ENCODE measurements at regions not wholly inside any gene's neighbourhood (a gene's known extent, or its start where the extent isn't known, plus 50 kb on each side); places are given as distances from the start of the nearest gene placed in this dataset.
A peak's percentile ranks its signal among the peaks of the same experiment; 100 is the strongest.

- DNase-seq (ENCODE audit: low read depth) = no peak
Observed at GRCh38 chr22:23522623-23523251, 57.4 kb downstream of the IGLL1 start.

GRCh38 chr22:23521441-23522113 is 58.5 kb downstream of the IGLL1 start:
- peak; percentile 71 for DNase-seq (ENCODE audit: low read depth)

- DNase-seq (ENCODE audit: low read depth) = no peak
Observed at GRCh38 chr22:23520863-23521440, 59.1 kb downstream of the IGLL1 start.

- DNase-seq (ENCODE audit: low read depth) = no peak
Observed at GRCh38 chr22:23519442-23520157, 60.5 kb downstream of the IGLL1 start.

GRCh38 chr22:23518376-23519187 is 61.5 kb downstream of the IGLL1 start:
- no peak for DNase-seq (ENCODE audit: low read depth)

GRCh38 chr22:23517804-23518375 is 62.2 kb downstream of the IGLL1 start:
- DNase-seq (ENCODE audit: low read depth) = no peak

- no peak for DNase-seq (ENCODE audit: low read depth)
Observed at GRCh38 chr22:23516304-23516703, 63.8 kb downstream of the IGLL1 start.

- no peak for DNase-seq (ENCODE audit: low read depth)
Observed at GRCh38 chr22:23514322-23515038, 65.6 kb downstream of the IGLL1 start.

- DNase-seq (ENCODE audit: low read depth) = no peak
Observed at GRCh38 chr22:23513705-23514104, 66.4 kb downstream of the IGLL1 start.

GRCh38 chr22:23513133-23513532 is 67.0 kb downstream of the IGLL1 start:
- no peak for DNase-seq (ENCODE audit: low read depth)

- DNase-seq (ENCODE audit: low read depth) = no peak
Observed at GRCh38 chr22:23512721-23513120, 67.4 kb downstream of the IGLL1 start.

- DNase-seq (ENCODE audit: low read depth) = no peak
Observed at GRCh38 chr22:23512348-23512705, 67.8 kb downstream of the IGLL1 start.

GRCh38 chr22:23511627-23512347 is 68.3 kb downstream of the IGLL1 start:
- no peak for DNase-seq (ENCODE audit: low read depth)

- DNase-seq (ENCODE audit: low read depth) = no peak
Observed at GRCh38 chr22:23509571-23510302, 70.4 kb downstream of the IGLL1 start.

- DNase-seq (ENCODE audit: low read depth) = no peak
Observed at GRCh38 chr22:23504516-23504915, 75.6 kb downstream of the IGLL1 start.

- no peak for DNase-seq (ENCODE audit: low read depth)
Observed at GRCh38 chr22:23503736-23504440, 76.2 kb downstream of the IGLL1 start.

GRCh38 chr22:23503142-23503541 is 76.9 kb downstream of the IGLL1 start:
- DNase-seq (ENCODE audit: low read depth) = no peak

GRCh38 chr22:23501708-23502107 is 78.4 kb downstream of the IGLL1 start:
- DNase-seq (ENCODE audit: low read depth) = no peak

GRCh38 chr22:23501261-23501619 is 78.8 kb downstream of the IGLL1 start:
- DNase-seq (ENCODE audit: low read depth) = no peak

Data from stimulated activated CD8-positive, alpha-beta memory T cell treated with anti-CD3 and anti-CD28 coated beads, Interleukin-4, amount 100 ng/mL, for 24 hours (primary cell).